ENCODE measurements at regions not wholly inside any gene's neighbourhood (a gene's known extent, or its start where the extent isn't known, plus 50 kb on each side); places are given as distances from the start of the nearest gene placed in this dataset.

- Histone ChIP-seq H3K27me3 (replicated peaks; ENCODE audit: insufficient read depth, low read length) (no peaks in the 10 kb centered on the region), H3K4me1 (ENCODE audit: low read length) (no peaks in the 10 kb centered on the region), H3K4me2 (ENCODE audit: low read depth, low read length) (no peak overlapping the region), H3K9me3 (replicated peaks; ENCODE audit: insufficient read depth, low read length) (no peaks in the 10 kb centered on the region), H3K36me3 (replicated peaks; ENCODE audit: insufficient read depth, low read length) (no peaks in the 10 kb centered on the region), H3F3A (ENCODE audit: insufficient read depth, low read length) (no peaks in the 10 kb centered on the region), H3K79me2 (ENCODE audit: low read length) (no peaks in the 10 kb centered on the region), H3K4me3 (ENCODE audit: low read length) (no peak overlapping the region), H2AFZ (ENCODE audit: low read length) (no peak overlapping the region), H4K20me1 (ENCODE audit: insufficient read depth, low read length) (no peaks in the 10 kb centered on the region), H3K9ac (ENCODE audit: low read length) (no peak overlapping the region), H3K27ac (ENCODE audit: low read length) (no peak overlapping the region), H3K9me2 (replicated peaks; ENCODE audit: insufficient read depth, low read length) (no peaks in the 10 kb centered on the region)
- no peak for TF ChIP-seq EZH2 (optimal IDR thresholded peaks at IDR 0.05; ENCODE audit: low read depth, low read length)
- TF ChIP-seq CTCF (IDR thresholded peaks at IDR 0.05; ENCODE audit: low read length): no peak
- TF ChIP-seq EZH2phosphoT487 (IDR thresholded peaks at IDR 0.05; ENCODE audit: low read length): no peak
- DNase-seq: no peak
Observed at GRCh38 chr7:84637568-84638338, 443.2 kb upstream of the SEMA3A start.

- TF ChIP-seq CTCF (IDR thresholded peaks at IDR 0.05; ENCODE audit: low read length): no peak
- no peak for TF ChIP-seq EZH2 (optimal IDR thresholded peaks at IDR 0.05; ENCODE audit: low read depth, low read length)
- TF ChIP-seq EZH2phosphoT487 (IDR thresholded peaks at IDR 0.05; ENCODE audit: low read length): no peak
- DNase-seq: no peak
- H3K4me1 ChIP-seq (ENCODE audit: low read length): no peaks in the 10 kb centered on the region
Observed at GRCh38 chr7:84631913-84632312, 437.3 kb upstream of the SEMA3A start.

GRCh38 chr7:84629640-84630318 lies 435.2 kb upstream of the SEMA3A start:
- no peak overlapping the region for H3K9ac ChIP-seq (ENCODE audit: low read length)
- H2AFZ ChIP-seq (ENCODE audit: low read length): no peak overlapping the region
- no peaks in the 10 kb centered on the region for H3K9me3 ChIP-seq (replicated peaks; ENCODE audit: insufficient read depth, low read length)
- TF ChIP-seq CTCF (IDR thresholded peaks at IDR 0.05; ENCODE audit: low read length) (no peak), EZH2 (optimal IDR thresholded peaks at IDR 0.05; ENCODE audit: low read depth, low read length) (no peak), EZH2phosphoT487 (IDR thresholded peaks at IDR 0.05; ENCODE audit: low read length) (no peak)
- H4K20me1 ChIP-seq (ENCODE audit: insufficient read depth, low read length): no peaks in the 10 kb centered on the region
- no peaks in the 10 kb centered on the region for H3K4me1 ChIP-seq (ENCODE audit: low read length)
- H3K27me3 ChIP-seq (replicated peaks; ENCODE audit: insufficient read depth, low read length): no peaks in the 10 kb centered on the region
- H3K79me2 ChIP-seq (ENCODE audit: low read length): no peaks in the 10 kb centered on the region
- no peaks in the 10 kb centered on the region for H3K9me2 ChIP-seq (replicated peaks; ENCODE audit: insufficient read depth, low read length)
- no peaks in the 10 kb centered on the region for H3K36me3 ChIP-seq (replicated peaks; ENCODE audit: insufficient read depth, low read length)
- no peak overlapping the region for H3K4me3 ChIP-seq (ENCODE audit: low read length)
- H3F3A ChIP-seq (ENCODE audit: insufficient read depth, low read length): no peaks in the 10 kb centered on the region
- H3K27ac ChIP-seq (ENCODE audit: low read length): no peak overlapping the region
- H3K4me2 ChIP-seq (ENCODE audit: low read depth, low read length): no peak overlapping the region
- DNase-seq: no peak

More at GRCh38 chr7:84631913-84632312, 437.3 kb upstream of the SEMA3A start:
- Histone ChIP-seq H4K20me1 (ENCODE audit: insufficient read depth, low read length) (no peaks in the 10 kb centered on the region), H2AFZ (ENCODE audit: low read length) (no peak overlapping the region), H3K4me3 (ENCODE audit: low read length) (no peak overlapping the region), H3F3A (ENCODE audit: insufficient read depth, low read length) (no peaks in the 10 kb centered on the region), H3K9me3 (replicated peaks; ENCODE audit: insufficient read depth, low read length) (no peaks in the 10 kb centered on the region), H3K27me3 (replicated peaks; ENCODE audit: insufficient read depth, low read length) (no peaks in the 10 kb centered on the region), H3K36me3 (replicated peaks; ENCODE audit: insufficient read depth, low read length) (no peaks in the 10 kb centered on the region), H3K79me2 (ENCODE audit: low read length) (no peaks in the 10 kb centered on the region), H3K9ac (ENCODE audit: low read length) (no peak overlapping the region), H3K27ac (ENCODE audit: low read length) (no peak overlapping the region), H3K9me2 (replicated peaks; ENCODE audit: insufficient read depth, low read length) (no peaks in the 10 kb centered on the region), H3K4me2 (ENCODE audit: low read depth, low read length) (no peak overlapping the region)

All from MM.1S (cell line).